Kidney (tissue), 13 donors: ENCODE measurements at regions not wholly inside any gene's neighbourhood (a gene's known extent, or its start where the extent isn't known, plus 50 kb on each side); places are given as distances from the start of the nearest gene placed in this dataset.

ENCODE experiments used
- DNase-seq, 5 donors: peaks; one replicate each; pipeline ENCODE4 v3.0.0-alpha.2; 2013 to 2020
- FAIRE-seq: peaks from 2 replicates; lab custom pipeline; 2012; peaks lifted over from hg19 to GRCh38; lab: Jason Lieb, UNC
- H3K27ac ChIP-seq, 2 donors: one replicate each; pipeline ENCODE4 v1.7.0; 2013; ENCODE audit warnings: low read depth in 2 of 2, low read length in 2 of 2, inconsistent platforms in 1 of 2
- H3K27me3 ChIP-seq: one replicate; pipeline ENCODE4 v1.7.1; 2013; ENCODE audit warnings: low read length, inconsistent platforms; ENCODE audit not compliant: control insufficient read depth, insufficient read depth
- H3K36me3 ChIP-seq, 3 donors: one replicate each; pipeline versions ENCODE4 v1.7.0 to v1.7.1; 2013; ENCODE audit warnings: low read length in 3 of 3, control low read depth in 1 of 3, inconsistent platforms in 1 of 3; ENCODE audit not compliant: insufficient read depth in 3 of 3, control insufficient read depth in 2 of 3
- H3K4me1 ChIP-seq, 3 donors: one replicate each; pipeline versions ENCODE4 v1.7.0 to v1.7.1; 2013; ENCODE audit warnings: low read length in 3 of 3, inconsistent platforms in 1 of 3, low read depth in 1 of 3; ENCODE audit not compliant: control insufficient read depth in 2 of 3, insufficient read depth in 2 of 3
- H3K4me3 ChIP-seq, 3 donors: one replicate each; pipeline versions ENCODE4 v1.7.0 to v1.8.1; 2013; ENCODE audit warnings: low read length in 3 of 3, control low read depth in 1 of 3, inconsistent platforms in 1 of 3
- H3K9ac ChIP-seq, 3 donors: one replicate each; pipeline versions ENCODE4 v1.7.0 to v1.7.1; 2013; ENCODE audit warnings: low read length in 3 of 3, control low read depth in 1 of 3, inconsistent platforms in 1 of 3
- H3K9me3 ChIP-seq, 3 donors: one replicate each; pipeline versions ENCODE4 v1.7.0 to v1.7.1; 2013; ENCODE audit warnings: low read length in 3 of 3, control low read depth in 1 of 3, inconsistent platforms in 1 of 3; ENCODE audit not compliant: control insufficient read depth in 2 of 3, insufficient read depth in 1 of 3
- CTCF ChIP-seq: IDR thresholded peaks from 3 replicates; pipeline ENCODE4 v1.5.1; 2012; ENCODE audit warnings: mild to moderate bottlenecking, moderate library complexity, borderline replicate concordance; ENCODE audit not compliant: insufficient read depth; ENCODE audit errors: extremely low read depth
- intact Hi-C: fragments of 100-400 bp; cut with DNase I; formaldehyde crosslinking; loops from one replicate; pipeline ENCODE4 v1.11.1; 2022
- donor health status: control.
- donor health status: control.
- donor health status: control.
- donor health status: control.
- donor health status: control.
- donor health status: DM: yes; HTN: yes; CAD: no.
- donor health status: Normal renal cell carcinoma (clear cell type).

DNA sequence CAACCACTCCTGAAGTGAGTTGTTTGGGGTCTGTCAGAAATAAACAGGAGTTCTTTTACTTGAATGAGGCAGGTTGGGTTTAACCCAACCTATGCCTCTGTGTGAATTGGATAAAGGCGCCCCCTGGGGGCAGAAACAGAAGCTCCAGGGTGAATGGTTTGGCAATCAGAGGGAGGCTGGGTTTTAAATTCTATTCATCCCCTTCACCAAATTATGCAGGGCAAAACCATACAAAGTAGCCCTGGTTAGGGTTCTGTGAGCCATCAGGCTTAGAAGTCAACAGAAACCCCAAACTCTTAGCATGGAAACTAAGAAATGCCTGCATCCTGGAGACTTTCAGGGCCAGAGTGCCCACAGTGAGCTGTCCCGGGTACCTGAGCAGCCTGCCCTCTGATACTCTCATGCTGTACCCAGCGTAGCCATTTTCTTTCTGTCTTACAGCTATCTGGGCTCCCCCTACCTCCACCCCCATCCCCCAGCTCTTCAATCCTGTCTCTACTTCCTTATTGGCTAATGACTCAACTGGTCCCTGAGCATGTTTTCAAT, 241.5 kb downstream of the ICOS start:
- Histone ChIP-seq H3K27me3 (no peaks in the 10 kb centered on the region), H3K4me1 (no peaks in the 10 kb centered on the region), H3K27ac (no peak overlapping the region), H3K9ac (no peak overlapping the region), H3K4me3 (no peak overlapping the region), H3K9me3 (no peaks in the 10 kb centered on the region), H3K36me3 (no peaks in the 10 kb centered on the region)
- intact Hi-C loops = no loop called here
- TF ChIP-seq CTCF = peak; percentile 39
- no peak for FAIRE-seq
- no peak for DNase-seq

- DNase-seq = no peak
- no peaks in the 10 kb centered on the region for H3K4me1 ChIP-seq
- H3K27me3 ChIP-seq = no peaks in the 10 kb centered on the region
- no peaks in the 10 kb centered on the region for H3K36me3 ChIP-seq
- FAIRE-seq = no peak
- no peaks in the 10 kb centered on the region for H3K9me3 ChIP-seq
- H3K4me3 ChIP-seq = no peak overlapping the region
- intact Hi-C loops = no loop called here
- H3K27ac ChIP-seq = no peak overlapping the region
- no peak for TF ChIP-seq CTCF
- H3K9ac ChIP-seq = no peak overlapping the region
These were observed 244.1 kb downstream of the ICOS start for GRCh38 chr2:204180649-204181048.

DNA sequence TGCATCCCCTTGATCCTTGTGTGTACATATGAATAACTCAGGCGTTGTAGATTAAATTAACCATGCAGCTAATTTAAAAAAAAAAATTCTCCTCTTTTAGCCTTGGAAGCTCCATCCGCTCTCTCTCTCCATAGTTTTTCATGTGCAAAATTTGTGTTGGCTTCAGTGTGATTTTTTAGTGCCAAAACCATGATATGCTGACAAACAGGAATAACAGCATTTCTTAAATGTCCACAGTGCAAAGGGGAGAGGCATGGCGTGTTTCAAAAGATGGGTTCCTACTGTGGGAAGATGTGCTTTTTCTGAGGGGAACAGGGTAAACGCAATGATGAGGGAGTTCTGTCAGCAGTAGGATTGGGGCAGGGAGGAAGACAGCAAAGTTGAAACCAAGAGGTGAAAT, 247.0 kb downstream of the ICOS start:
- peaks cover 0 to 6% (median 0%) of the 10 kb centered on the region in 3 donors for H3K4me1 ChIP-seq
- H3K27me3 ChIP-seq = no peaks in the 10 kb centered on the region
- TF ChIP-seq CTCF = no peak
- intact Hi-C loops = no loop called here
- H3K36me3 ChIP-seq = no peaks in the 10 kb centered on the region
- H3K4me3 ChIP-seq = no peak overlapping the region
- no peaks in the 10 kb centered on the region for H3K9me3 ChIP-seq
- no peak overlapping the region for H3K9ac ChIP-seq
- peak in 2 of 5 donors; percentile 34 to 39 for DNase-seq
- no peak overlapping the region for H3K27ac ChIP-seq
- FAIRE-seq = no peak

DNA sequence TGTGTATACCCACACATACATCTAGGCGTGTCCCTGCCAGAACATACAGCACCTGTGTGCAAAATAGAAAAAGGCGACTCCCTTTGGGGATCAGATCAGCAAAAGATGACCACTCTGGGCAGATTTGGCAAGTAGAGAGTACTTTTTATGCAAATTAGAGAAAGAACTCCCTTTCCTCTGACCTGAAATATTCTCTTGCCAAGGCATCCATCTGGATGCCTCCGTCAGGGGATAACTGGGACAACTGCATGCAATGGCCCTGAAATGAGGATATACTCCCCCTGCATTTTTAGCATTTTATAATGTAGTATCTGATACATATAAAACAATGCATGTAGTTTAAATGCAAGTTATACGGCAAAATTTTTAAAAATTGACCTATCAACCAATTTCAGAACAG, 247.7 kb downstream of the ICOS start:
- Histone ChIP-seq H3K9ac (no peak overlapping the region), H3K4me1 (peaks cover 0 to 6% (median 0%) of the 10 kb centered on the region in 3 donors), H3K27ac (no peak overlapping the region), H3K36me3 (no peaks in the 10 kb centered on the region), H3K4me3 (no peak overlapping the region), H3K27me3 (no peaks in the 10 kb centered on the region), H3K9me3 (no peaks in the 10 kb centered on the region)
- DNase-seq = no peak
- no peak for FAIRE-seq
- intact Hi-C loops = no loop called here
- no peak for TF ChIP-seq CTCF
